SW 1271 (cell line): ENCODE measurements at regions not wholly inside any gene's neighbourhood (a gene's known extent, or its start where the extent isn't known, plus 50 kb on each side); places are given as distances from the start of the nearest gene placed in this dataset.
"Not testable (repeated sequence)": the region's sequence is repeated elsewhere in the genome, so short reads cannot be mapped to it uniquely, and the experiment has no call there.

ENCODE experiments used
- DNase-seq, 2 experiments: peaks; one replicate each; lab custom pipeline; 2025; lab: John Stamatoyannopoulos, UW

DNA sequence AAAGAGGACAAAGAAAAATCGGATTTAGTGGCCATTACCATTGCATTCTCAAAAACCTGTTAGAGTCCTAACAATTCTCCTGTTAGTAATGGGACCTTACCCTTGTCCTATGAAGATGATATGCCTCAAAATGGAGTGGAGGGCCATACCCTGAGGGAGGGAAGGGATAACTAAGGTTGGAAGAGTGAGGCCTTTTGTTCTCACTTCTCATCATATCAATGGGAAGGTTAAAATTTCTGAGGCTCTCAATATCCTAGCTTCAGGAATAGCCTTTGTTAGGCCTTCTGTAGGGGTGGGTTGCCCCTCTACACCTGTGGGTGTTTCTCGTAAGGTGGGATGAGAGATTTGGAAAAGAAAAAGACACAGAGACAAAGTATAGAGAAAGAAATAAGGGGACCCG lies 109.4 kb upstream of the SGIP1 start:
- DNase-seq: not testable (repeated sequence)

DNA sequence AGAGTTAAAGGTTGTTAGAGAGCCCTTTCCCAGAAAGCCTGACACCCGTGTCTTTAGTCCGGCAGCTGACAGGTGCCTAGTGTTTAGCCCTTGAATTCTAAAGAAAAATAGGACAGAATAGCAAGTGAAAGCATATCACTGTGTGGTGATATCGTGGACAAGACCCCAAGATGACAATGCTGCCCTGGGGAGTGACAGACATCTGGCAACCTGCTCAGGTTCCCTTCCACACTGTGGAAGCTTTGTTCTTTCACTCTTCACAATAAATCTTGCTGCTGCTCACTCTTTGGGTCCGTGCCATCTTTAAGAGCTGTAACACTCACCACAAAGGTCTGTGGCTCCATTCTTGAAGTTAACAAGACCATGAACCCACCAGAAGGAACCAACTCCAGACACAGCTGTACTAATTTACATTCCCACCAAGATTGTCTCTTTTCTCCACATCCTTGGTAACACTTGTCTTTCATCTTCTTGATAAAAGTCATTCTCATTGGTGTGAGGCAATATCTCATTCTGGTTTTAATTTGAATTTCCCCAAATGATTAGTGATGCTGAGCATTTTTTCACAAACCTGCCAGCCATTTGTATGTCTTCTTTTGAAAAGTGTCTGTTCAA lies 107.6 kb upstream of the SGIP1 start:
- DNase-seq: no peak

DNA sequence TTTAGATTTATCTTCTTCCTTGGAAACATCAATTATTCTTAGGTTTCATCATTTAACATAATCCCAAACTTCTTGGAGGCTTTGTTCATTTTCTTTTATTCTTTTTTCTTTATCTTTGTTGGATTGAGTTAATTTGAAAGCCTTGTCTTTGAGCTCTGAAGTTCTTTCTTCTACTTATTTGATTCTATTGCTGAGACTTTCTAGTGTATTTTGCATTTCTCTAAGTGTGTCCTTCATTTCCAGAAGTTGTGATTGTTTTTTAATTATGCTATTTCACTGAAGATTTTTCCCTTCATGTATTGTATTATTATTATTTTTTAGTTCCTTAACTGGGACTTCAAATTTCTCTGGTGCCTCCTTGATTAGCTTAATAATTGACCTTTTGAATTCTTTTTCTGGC lies 103.1 kb upstream of the SGIP1 start:
- DNase-seq: not testable (repeated sequence)

DNA sequence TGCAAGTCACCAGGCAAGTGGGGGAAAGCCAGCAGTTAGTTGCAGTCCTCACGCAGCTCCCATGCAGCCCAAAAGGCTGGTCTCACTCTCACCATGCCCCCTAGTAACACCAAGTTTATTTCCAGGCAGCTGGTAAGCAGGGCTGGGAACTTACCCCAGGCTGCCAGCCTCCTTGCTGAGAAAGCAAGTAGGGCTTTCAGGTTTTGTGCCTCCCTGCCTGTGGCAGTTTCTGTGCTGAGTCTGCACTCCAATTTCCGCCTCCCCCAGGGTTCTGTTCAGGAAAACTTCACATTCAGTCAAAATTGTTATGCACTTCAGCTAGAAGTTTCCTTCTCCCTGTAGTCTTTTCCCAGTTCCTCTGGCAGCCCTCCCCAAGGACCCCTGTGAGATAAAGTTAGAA lies 102.0 kb upstream of the SGIP1 start:
- no peak for DNase-seq

DNA sequence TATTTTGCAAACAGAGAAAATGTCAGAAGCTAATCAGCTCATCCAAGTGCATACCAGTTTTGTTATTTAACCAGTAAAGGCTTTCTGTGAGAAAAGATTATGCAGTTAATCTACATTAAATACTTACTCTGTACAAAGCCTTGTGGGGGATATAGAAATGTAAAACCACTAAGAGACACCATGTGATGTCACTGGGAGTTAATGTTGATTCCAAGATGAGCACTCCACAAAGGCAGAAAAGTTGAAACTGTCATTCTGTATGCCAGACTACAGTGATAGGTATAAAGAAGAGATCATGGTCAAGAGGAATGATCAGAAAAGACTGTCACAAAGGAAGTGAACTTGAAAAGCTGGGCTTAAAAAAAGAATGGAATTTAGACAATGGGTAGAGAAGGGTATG lies 100.3 kb upstream of the SGIP1 start:
- DNase-seq: no peak

DNA sequence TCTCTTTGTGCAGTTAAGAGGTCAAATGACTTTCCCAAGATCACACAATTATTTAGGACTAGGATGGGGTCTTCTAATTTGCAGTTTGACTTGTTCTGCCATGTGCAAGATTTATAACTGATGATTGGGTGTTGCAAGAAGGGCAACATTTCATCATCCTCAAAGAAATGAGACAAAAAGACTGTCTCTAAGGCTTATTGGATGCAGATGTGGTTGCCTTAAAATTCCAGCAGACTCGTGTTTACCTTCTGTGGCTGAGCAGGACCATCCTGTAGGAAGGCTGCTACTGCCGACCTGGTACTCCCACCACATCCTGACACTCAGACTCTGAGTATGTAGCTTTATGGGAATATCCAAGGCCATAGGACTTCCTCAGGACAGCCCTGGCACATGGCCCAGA lies 99.9 kb upstream of the SGIP1 start:
- no peak for DNase-seq

DNA sequence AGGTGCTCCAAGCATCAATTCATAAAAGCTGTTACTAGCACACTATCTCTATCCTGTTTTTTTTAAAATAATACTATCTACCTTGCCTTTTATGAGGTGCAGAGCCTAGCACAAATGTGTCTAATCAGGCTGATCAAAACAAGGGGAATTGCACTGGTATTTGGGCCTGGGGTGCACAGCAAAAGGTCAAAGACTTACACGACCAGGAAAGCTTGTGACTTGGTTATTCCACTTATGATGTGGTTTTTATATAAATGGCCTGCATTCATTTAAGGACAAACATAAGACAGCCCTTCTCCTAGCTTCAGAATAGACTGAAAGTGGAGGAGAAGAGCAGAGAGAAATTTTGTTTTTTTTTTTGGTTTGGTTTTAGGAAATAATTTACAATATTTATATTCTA lies 98.4 kb upstream of the SGIP1 start:
- DNase-seq: no peak

DNA sequence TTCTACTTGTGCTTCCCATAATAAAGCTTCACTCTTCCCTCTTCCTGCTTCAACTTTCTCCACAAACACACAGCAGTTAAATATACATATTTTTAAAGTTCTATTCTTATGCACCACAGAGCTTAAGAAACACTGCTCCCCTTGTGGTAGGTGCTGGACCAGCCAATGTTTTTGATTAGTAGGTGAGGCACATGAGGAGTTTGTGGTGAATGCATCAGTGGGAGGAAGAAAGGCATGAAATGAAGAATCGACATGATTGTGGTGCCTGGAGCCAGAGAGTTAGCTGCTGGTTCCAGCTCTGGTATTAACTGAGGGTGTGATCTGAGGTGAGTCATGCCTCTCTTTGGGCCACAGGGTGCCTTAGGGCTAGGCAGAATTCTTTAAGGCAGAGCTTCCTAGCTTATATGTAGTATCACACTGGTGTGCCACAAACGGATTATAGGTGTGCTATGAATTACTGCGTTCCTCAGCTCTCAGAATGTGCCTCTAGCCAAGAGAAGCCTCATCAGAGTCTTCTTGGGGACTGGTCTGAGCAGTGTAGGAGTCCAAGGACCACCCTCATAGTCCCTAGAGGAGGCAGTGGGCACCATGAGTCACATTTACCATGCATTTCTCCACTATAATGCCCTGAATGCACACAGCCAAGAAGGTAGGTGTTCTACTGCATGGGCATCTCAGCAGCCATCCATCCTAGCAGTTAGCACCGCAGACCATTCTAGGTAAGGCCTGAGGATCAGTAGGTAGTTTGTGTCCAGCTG lies 97.4 kb upstream of the SGIP1 start:
- peak in 1 of 2 experiments; percentile 6 for DNase-seq

DNA sequence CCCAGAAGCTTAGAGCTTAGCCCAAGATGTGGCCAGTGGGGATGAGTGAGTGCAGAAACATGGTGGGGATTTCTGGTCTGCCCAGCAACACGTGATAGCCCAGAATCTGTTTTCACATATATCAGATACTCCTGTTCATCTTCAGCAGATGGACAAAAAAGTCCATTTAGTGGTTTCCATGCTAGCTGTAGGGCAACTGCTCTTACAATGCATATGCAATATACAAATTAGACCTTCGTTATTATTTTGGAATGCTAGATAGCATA lies 96.9 kb upstream of the SGIP1 start:
- no peak for DNase-seq

DNA sequence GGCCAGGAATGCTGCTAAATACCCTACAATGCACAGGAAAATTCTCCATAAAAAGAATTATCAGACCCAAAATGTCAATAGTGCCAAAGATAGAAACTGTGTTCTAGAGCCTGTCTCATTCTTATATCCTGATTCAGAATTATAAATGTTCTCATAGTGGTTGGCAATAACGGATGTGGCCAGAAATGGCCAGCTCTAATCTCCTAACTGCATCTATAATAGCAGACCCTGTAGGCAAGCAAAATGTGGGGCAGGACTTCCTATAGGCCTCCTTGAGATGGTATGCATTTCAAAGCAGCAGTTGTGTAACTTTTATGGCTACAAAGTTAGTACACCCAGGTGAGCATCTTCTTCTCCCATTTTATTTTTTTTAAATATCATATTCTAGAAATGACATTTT lies 95.9 kb upstream of the SGIP1 start:
- DNase-seq: no peak

DNA sequence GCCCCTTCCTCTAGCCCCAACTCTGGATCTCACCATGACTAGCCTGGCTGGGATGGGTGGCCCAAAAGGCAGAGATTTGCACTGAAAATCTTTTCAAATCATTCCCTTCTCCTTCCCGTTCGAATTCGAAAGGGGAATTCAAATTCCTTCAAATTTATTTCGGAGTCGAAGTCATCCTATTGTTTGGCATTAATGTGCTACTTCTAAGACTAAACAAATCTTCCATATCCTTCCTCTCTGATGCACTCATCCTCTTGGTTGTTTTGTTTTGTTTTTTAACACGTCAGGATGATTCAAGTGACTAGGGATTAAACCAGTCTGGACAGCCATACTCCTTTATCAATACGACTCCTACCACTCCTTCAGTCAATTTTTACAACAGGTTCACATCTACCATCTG lies 95.5 kb upstream of the SGIP1 start:
- no peak for DNase-seq

DNA sequence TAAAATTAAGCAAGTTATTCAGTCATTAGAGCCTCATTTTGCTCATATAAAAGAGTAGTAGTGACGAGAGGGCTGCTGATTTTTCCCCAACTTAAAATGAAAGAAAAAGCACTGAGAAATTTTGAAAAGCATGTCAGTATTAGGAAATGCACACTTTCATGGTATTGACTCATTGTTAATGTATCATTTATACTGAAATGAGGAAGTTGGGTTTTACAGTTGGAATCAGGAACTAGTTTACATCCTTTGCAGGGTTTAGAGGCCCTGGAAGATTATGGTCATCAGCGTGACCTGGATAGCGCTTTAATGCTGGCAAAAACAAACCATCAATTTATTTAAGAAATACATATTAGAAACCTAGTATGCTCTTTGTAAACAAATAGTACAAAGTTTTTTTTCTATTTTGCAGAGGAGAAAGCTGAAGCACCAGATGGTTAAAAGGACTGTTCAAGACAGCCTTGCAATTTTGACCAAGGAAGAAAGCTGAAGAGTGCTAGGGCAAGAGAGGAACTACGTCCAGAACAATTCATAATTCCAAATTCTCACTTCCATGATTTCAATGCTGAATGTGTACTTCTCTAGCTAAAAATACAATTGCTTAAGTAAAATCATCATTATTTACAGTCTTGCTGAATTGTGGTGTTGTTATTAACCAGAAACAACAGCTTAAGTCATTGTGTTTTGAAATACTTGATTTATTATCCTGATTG lies 94.8 kb upstream of the SGIP1 start:
- no peak for DNase-seq

DNA sequence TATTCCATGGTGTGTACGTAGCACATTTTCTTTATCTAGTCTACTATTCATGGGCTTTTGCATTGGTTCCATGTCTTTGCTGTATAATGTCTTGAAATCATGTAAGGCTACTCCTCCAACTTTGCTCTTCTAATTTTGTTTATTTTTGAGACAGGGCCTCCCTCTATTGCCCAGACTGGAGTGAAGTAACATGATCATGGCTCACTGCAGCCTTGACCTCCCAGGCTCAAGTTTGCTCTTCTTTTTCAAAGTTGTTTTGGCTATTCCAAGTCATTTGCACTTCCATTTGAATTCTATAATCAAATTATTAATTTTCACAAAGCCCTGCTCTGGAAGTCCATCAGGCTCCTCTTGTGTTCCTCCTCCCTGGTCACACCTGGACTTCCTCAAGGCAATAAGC lies 90.2 kb upstream of the SGIP1 start:
- DNase-seq: no peak

DNA sequence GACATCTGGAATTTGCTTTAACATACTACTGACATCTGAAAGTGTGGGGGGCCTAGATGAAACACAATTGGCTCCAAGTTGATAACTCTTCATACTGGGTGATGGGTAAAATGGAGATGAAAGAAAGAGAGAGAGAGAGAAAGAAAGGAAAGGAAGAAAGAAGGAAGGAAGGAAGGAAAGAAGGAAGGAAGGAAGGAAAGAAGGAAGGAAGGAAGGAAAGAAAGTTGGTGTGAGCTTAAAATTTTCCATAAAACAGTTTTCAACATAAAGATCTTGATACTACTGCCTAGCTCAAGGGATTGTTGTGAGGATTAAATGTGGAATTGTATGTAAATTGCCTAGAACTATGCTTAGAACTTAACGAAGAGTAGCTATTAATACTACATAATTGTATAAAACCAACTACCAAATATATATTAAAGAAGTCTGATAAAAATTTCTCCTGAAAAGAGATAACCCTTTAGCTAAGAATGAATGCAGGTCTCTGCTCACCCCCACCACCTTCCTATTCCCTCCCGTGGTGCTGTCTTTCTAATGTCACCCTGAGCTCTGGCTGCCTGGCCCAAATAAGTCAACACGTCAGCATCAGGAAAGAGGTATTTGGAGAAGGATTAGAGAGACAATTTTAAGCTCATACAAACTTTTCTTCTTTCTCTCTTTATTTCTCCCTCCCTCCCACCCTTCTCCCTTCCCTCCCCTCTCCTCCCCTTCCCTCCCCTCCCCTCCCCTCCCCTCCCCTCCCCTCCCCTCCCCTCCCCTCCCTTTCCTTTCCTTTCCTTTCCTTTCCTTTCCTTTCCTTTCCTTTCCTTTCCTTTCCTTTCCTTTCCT lies 89.3 kb upstream of the SGIP1 start:
- DNase-seq: no peak

DNA sequence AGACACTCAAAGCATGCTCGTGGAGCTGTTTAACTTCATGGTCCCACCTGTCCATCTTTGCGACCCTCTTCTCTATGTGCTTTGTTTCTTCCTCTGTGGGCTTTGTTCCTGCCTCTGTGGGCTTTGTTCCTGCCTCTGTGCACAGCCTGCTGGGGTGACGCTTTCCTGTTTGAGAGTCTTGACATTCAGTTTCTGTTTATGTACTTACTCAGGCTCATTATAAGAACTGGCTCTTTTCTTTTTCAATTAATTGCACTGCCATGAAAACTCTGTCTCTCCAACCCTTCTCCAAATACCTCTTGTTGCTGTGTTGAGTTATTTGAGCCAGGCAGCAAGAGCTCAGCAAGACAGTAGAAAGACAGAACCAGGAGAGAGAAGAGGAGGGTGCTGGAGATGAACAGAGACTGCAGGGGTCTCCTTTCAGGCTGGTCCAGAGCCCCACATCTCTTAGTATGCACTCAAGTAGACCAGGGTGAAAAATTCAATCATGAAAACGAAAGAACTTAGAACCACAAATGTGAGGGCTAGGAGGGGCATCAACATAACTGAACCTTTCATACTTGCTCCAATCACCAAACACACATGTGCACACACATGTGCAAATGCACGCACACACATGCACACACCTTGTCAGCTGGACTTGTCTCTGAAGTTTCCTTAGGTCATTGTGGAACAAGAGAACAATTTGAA lies 88.3 kb upstream of the SGIP1 start:
- no peak for DNase-seq

DNA sequence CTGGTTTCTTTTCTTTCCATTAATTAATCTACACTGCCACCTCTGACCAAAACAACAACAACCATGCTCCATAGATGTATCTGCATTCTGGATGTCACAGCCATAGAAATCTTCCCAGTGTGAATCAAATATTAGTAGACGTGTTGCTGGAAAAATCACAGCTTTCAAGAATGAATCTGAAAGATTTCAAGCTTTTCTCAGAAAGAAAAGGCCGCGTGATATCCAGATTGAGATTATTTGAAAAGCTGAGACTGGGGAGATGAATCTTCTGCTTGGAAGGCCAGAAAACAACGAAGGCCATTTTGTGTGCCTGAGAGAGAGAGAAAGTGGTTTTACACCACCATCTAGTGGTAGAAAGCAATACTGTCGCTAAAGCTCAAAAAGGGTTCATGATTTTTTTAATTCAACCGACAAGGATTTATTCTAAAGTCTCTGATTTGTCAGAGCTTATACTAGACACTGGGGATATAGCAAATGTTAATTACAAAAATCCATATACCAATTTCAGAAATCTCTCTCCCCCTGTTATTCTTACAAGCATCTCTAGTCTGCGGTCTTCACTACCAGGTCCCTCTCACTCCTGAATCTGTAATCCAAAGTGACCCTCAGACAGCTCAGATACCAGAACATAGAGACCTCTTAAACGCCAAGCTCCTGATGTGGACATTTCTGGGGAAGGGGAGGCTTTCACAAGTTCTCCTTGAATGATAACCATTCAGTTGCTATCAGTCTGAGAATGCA lies 87.5 kb upstream of the SGIP1 start:
- peak in 1 of 2 experiments; percentile 64 for DNase-seq

DNA sequence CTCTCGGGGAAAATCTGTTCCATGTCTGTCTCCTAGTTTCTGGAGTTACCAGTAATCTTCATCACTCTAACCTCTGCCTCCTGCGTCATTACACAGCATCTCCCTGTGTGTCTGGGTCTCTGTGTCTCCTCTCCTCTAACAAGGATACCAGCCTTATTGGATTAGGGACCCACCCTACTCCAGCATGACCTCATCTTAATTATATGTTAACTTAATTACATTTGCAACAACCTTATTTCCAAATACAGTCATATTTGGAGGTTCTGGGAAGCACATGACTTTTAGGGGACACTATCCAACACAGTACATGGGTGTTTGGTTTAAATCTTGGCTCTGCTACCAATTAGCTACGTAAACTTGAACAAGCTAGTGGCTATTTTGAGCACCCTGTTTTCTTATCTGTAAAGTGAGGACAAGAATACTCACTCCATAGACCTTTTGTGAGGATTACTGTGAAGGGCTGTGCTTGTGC lies 83.9 kb upstream of the SGIP1 start:
- no peak for DNase-seq

DNA sequence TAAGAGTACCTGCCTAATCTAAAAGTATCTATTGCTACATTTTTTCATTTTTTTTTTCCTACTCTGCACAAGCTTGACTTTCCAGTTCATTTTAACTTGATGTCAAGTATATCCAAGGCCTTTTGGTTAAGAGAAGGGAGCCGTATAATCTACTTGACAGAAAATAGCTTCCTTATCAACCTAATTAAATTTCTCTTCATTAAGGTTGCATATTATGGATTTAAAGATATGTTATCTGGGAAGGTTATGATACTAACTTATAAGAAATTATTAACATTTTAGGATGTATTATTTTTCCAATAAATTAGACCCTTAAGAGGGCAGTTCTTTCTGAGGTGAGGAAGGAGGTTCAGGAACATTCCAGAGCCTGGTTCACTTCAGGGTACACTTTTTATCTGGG lies 83.1 kb upstream of the SGIP1 start:
- DNase-seq: no peak

DNA sequence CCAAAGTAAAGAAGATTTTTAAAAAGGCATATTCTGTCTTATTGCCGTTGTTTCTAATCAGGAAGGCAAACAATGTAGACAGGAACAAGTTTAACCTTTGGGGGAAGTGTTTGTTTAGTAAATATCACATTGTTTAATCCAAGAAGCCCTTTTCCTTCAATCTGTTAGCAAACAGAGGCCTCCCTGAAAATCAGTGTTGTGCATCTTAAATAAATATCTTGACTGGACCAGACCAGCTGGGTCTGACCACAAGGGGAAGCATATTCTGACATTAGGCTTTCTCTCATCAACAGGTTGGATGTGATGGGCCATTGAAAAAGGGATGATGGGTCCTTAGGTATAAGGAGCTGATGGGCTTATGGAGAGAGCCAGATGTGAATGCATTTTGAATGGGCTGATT lies 81.8 kb upstream of the SGIP1 start:
- DNase-seq: peak in 1 of 2 experiments; percentile 3

DNA sequence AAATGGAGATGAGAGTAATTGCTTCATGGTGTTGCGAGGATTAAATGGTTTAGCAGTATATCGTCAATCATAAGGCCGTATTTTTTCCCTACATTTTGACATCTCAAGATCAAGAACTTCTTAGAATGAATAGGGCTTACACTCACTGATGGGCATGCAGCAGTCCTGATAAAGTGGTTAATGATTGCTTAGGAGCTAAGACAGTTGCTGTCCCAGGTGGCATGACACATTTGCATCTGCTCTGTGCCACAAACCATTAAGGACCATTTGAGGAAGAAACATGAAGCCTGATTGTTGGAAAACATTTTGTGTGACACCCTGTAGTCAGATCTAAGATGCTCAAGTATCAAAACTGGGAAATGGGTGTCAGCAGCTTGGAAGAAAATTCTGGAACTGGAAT lies 81.0 kb upstream of the SGIP1 start:
- no peak for DNase-seq

DNA sequence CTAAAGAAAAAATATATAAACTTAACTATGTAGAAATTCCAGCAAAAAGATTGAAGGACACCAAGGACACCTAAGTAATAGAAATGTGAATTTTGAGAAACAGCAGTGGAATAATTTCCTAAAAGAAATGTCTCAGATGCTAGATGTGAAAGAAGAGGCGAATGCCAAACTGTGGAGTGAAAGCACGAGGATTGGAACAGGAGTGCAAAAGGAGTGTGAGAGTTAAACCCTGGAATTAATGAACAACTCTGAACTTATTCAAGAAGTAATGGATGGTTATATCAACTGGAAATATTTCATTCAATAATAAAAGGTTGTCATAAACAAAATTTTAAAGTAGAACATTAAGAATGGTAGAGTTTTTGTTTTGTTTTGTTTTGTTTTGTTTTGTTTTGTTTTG lies 78.5 kb upstream of the SGIP1 start:
- no peak for DNase-seq
